NCI-H82 treated with DMSO at 0.1 percent for 48 hours (cell line): ENCODE measurements at regions not wholly inside any gene's neighbourhood (a gene's known extent, or its start where the extent isn't known, plus 50 kb on each side); places are given as distances from the start of the nearest gene placed in this dataset.

Source experiments
- DNase-seq: peaks from one replicate; lab custom pipeline; 2025; ENCODE audit not compliant: unreplicated experiment; lab: John Stamatoyannopoulos, UW

- no peak for DNase-seq
Observed at GRCh38 chr18:10374195-10374594, 80.2 kb upstream of the APCDD1 start.

- no peak for DNase-seq
Observed at GRCh38 chr18:10374636-10375293, 79.7 kb upstream of the APCDD1 start.

- no peak for DNase-seq
Observed at GRCh38 chr18:10376731-10377130, 77.7 kb upstream of the APCDD1 start.

GRCh38 chr18:10377956-10378355 lies 76.5 kb upstream of the APCDD1 start:
- no peak for DNase-seq

GRCh38 chr18:10378688-10379420 lies 75.6 kb upstream of the APCDD1 start:
- DNase-seq = no peak

- no peak for DNase-seq
Observed at GRCh38 chr18:10379522-10379921, 74.9 kb upstream of the APCDD1 start.

GRCh38 chr18:10381516-10381915 lies 72.9 kb upstream of the APCDD1 start:
- DNase-seq = no peak

GRCh38 chr18:10381951-10382350 lies 72.5 kb upstream of the APCDD1 start:
- no peak for DNase-seq

- no peak for DNase-seq
Observed at GRCh38 chr18:10386049-10386448, 68.4 kb upstream of the APCDD1 start.

- DNase-seq = no peak
Observed at GRCh38 chr18:10386956-10387355, 67.5 kb upstream of the APCDD1 start.

- DNase-seq = no peak
Observed at GRCh38 chr18:10387399-10387798, 67.0 kb upstream of the APCDD1 start.

GRCh38 chr18:10388373-10388772 lies 66.1 kb upstream of the APCDD1 start:
- no peak for DNase-seq

GRCh38 chr18:10391506-10391905 lies 62.9 kb upstream of the APCDD1 start:
- no peak for DNase-seq

- no peak for DNase-seq
Observed at GRCh38 chr18:10397004-10397403, 57.4 kb upstream of the APCDD1 start.

GRCh38 chr18:10398571-10398970 lies 55.9 kb upstream of the APCDD1 start:
- DNase-seq = no peak

- no peak for DNase-seq
Observed at GRCh38 chr18:10399465-10399864, 55.0 kb upstream of the APCDD1 start.

GRCh38 chr18:10400534-10401307 lies 53.7 kb upstream of the APCDD1 start:
- DNase-seq = no peak

- no peak for DNase-seq
Observed at GRCh38 chr18:10401521-10401920, 52.9 kb upstream of the APCDD1 start.

GRCh38 chr18:10401930-10402329 lies 52.5 kb upstream of the APCDD1 start:
- no peak for DNase-seq

GRCh38 chr18:10402871-10403559 lies 51.4 kb upstream of the APCDD1 start:
- no peak for DNase-seq

- DNase-seq = no peak
Observed at GRCh38 chr18:10403708-10404107, 50.7 kb upstream of the APCDD1 start.
